Mesothelial cell of epicardium (in vitro differentiated cells): ENCODE measurements at regions not wholly inside any gene's neighbourhood (a gene's known extent, or its start where the extent isn't known, plus 50 kb on each side); places are given as distances from the start of the nearest gene placed in this dataset.

Source experiments
- DNase-seq, 2 experiments: peaks; one replicate each; pipeline ENCODE4 v3.0.0; 2021; ENCODE audit warnings: low spot score in 2 of 2; ENCODE audit not compliant: unreplicated experiment in 2 of 2
- H3K27ac Mint-ChIP-seq: 2 replicates; pipeline ENCODE4 v1.8.0; 2021; ENCODE audit warnings: mixed read lengths
- H3K27me3 Mint-ChIP-seq: 2 replicates; pipeline ENCODE4 v1.8.0; 2021; ENCODE audit warnings: low read depth, mixed read lengths
- H3K36me3 Mint-ChIP-seq: 2 replicates; pipeline ENCODE4 v1.8.0; 2021; ENCODE audit warnings: mixed read lengths
- H3K4me1 Mint-ChIP-seq: 2 replicates; pipeline ENCODE4 v1.8.0; 2021; ENCODE audit warnings: mixed read lengths
- H3K4me3 Mint-ChIP-seq: 2 replicates; pipeline ENCODE4 v1.8.0; 2021; ENCODE audit warnings: mild to moderate bottlenecking, moderate library complexity, mixed read lengths
- H3K9me3 Mint-ChIP-seq: 2 replicates; pipeline ENCODE4 v1.8.0; 2021; ENCODE audit warnings: mixed read lengths
- CTCF ChIP-seq: fragments of 200-600 bp; sonication (generic); IDR thresholded peaks from one replicate; pipeline ENCODE4 v1.5.0; 2021; ENCODE audit warnings: antibody characterized with exemption; ENCODE audit not compliant: unreplicated experiment

GRCh38 chr5:169408731-169409130 lies 107.8 kb upstream of the SLIT3 start:
- DNase-seq, result no peak
- no peak overlapping the region for H3K27ac Mint-ChIP-seq
- peaks cover 19% of the 10 kb centered on the region for H3K27me3 Mint-ChIP-seq

GRCh38 chr5:169408171-169408570 lies 107.2 kb upstream of the SLIT3 start:
- H3K9me3 Mint-ChIP-seq, result no peaks in the 10 kb centered on the region
- no peak for DNase-seq
- H3K4me1 Mint-ChIP-seq, result no peaks in the 10 kb centered on the region

More at GRCh38 chr5:169408731-169409130, 107.8 kb upstream of the SLIT3 start:
- Mint-ChIP-seq H3K9me3 (no peaks in the 10 kb centered on the region), H3K36me3 (no peaks in the 10 kb centered on the region), H3K4me3 (no peak overlapping the region), H3K4me1 (no peaks in the 10 kb centered on the region)
- TF ChIP-seq CTCF, result no peak

GRCh38 chr5:169404223-169404622 lies 103.3 kb upstream of the SLIT3 start:
- TF ChIP-seq CTCF, result no peak
- H3K4me3 Mint-ChIP-seq, result no peak overlapping the region
- no peak overlapping the region for H3K27ac Mint-ChIP-seq
- peaks cover 19% of the 10 kb centered on the region for H3K27me3 Mint-ChIP-seq
- no peaks in the 10 kb centered on the region for H3K36me3 Mint-ChIP-seq
- H3K4me1 Mint-ChIP-seq, result no peaks in the 10 kb centered on the region
- no peak for DNase-seq
- no peaks in the 10 kb centered on the region for H3K9me3 Mint-ChIP-seq

More at GRCh38 chr5:169408171-169408570, 107.2 kb upstream of the SLIT3 start:
- Mint-ChIP-seq H3K36me3 (no peaks in the 10 kb centered on the region), H3K27ac (no peak overlapping the region), H3K27me3 (peaks cover 20% of the 10 kb centered on the region), H3K4me3 (no peak overlapping the region)
- TF ChIP-seq CTCF, result no peak

- peaks cover 17% of the 10 kb centered on the region for H3K9me3 Mint-ChIP-seq
- H3K27me3 Mint-ChIP-seq, result peaks cover 6% of the 10 kb centered on the region
- H3K27ac Mint-ChIP-seq, result no peak overlapping the region
- H3K36me3 Mint-ChIP-seq, result no peaks in the 10 kb centered on the region
- TF ChIP-seq CTCF, result no peak
- no peak for DNase-seq
- no peak overlapping the region for H3K4me3 Mint-ChIP-seq
- H3K4me1 Mint-ChIP-seq, result peaks cover 3% of the 10 kb centered on the region
Observed at GRCh38 chr5:169398515-169398914, 97.6 kb upstream of the SLIT3 start.

- no peak overlapping the region for H3K27ac Mint-ChIP-seq
- H3K9me3 Mint-ChIP-seq, result peaks cover 17% of the 10 kb centered on the region
- DNase-seq, result no peak
- peaks cover 27% of the 10 kb centered on the region for H3K27me3 Mint-ChIP-seq
- no peaks in the 10 kb centered on the region for H3K36me3 Mint-ChIP-seq
- peaks cover 3% of the 10 kb centered on the region for H3K4me1 Mint-ChIP-seq
- TF ChIP-seq CTCF, result no peak
- H3K4me3 Mint-ChIP-seq, result no peak overlapping the region
Observed at GRCh38 chr5:169395136-169395535, 94.2 kb upstream of the SLIT3 start.

- no peak overlapping the region for H3K27ac Mint-ChIP-seq
- DNase-seq, result no peak
- peaks cover 3% of the 10 kb centered on the region for H3K4me1 Mint-ChIP-seq
- no peaks in the 10 kb centered on the region for H3K36me3 Mint-ChIP-seq
- no peak for TF ChIP-seq CTCF
- peaks cover 17% of the 10 kb centered on the region for H3K9me3 Mint-ChIP-seq
- H3K4me3 Mint-ChIP-seq, result no peak overlapping the region
- H3K27me3 Mint-ChIP-seq, result peaks cover 31% of the 10 kb centered on the region
Observed at GRCh38 chr5:169394371-169394770, 93.4 kb upstream of the SLIT3 start.
